ENCODE measurements at regions not wholly inside any gene's neighbourhood (a gene's known extent, or its start where the extent isn't known, plus 50 kb on each side); places are given as distances from the start of the nearest gene placed in this dataset.

DNA sequence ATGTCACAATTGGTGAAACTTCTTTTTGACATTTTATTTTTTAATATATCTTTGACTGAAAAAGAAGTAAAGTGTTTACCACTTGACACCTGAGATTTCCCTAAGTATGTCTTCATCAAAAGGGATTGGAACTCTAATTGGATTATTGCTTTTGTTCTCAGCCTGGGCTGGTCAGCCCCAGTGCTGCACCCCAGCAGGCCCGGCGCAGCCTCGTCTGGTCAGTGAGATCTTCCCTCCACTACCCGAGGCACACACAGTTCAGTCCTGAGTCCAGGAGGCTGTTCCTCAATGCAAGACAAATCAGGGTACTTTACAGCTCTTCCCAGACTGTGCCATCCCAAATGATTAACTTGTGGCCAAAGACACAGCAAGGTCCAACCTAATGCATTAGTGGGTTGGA, 146.9 kb upstream of the SEMA6D start:
- in situ Hi-C loops (cut with HindIII; ENCODE audit: low pct_unique_long_range_greater_than_20kb, low sequenced_read_pairs) (no loop called here), intact Hi-C loops (cut with micrococcal nuclease; ENCODE audit: unreplicated experiment) (no loop called here)
- Histone ChIP-seq H3K27me3 (ENCODE audit: control insufficient read depth, insufficient read depth, low read length) (no peaks in the 10 kb centered on the region), H3K9me3 (ENCODE audit: control insufficient read depth, insufficient read depth, low read depth, low read length) (no peaks in the 10 kb centered on the region), H3K4me3 (ENCODE audit: low read depth in 2 of 2, low read length in 2 of 2) (no peak overlapping the region), H3K27ac (ENCODE audit: low read length) (no peak overlapping the region), H3K36me3 (ENCODE audit: control insufficient read depth, insufficient read depth, low read length) (no peaks in the 10 kb centered on the region), H3K4me1 (ENCODE audit: control insufficient read depth, insufficient read depth, low read length) (no peaks in the 10 kb centered on the region)
- CTCF ChIA-PET = no interaction called here
- DNase-seq (ENCODE audit: low read depth, low spot score) (no peak), ATAC-seq (no peak)
- no TSS peak for BruUV-seq (replicated peaks)
- TF ChIP-seq SIN3A (IDR thresholded peaks at IDR 0.05; ENCODE audit: borderline replicate concordance, insufficient read depth, low read depth, low read length) (no peak), REST (IDR thresholded peaks at IDR 0.05; ENCODE audit: insufficient read depth in 1 of 2, low read depth in 2 of 2, low read length in 1 of 2) (no peak), POLR2AphosphoS5 (IDR thresholded peaks at IDR 0.05; ENCODE audit: low read depth, low read length) (no peak), TCF7L2 (IDR thresholded peaks at IDR 0.05; ENCODE audit: low read depth, low read length) (no peak)
- POLR2A ChIA-PET = no interaction called here

GRCh38 chr15:47570881-47571640, 146.2 kb upstream of the SEMA6D start:
- Histone ChIP-seq H3K36me3 (ENCODE audit: control insufficient read depth, insufficient read depth, low read length) (no peaks in the 10 kb centered on the region), H3K27me3 (ENCODE audit: control insufficient read depth, insufficient read depth, low read length) (no peaks in the 10 kb centered on the region), H3K9me3 (ENCODE audit: control insufficient read depth, insufficient read depth, low read depth, low read length) (no peaks in the 10 kb centered on the region), H3K4me1 (ENCODE audit: control insufficient read depth, insufficient read depth, low read length) (no peaks in the 10 kb centered on the region), H3K4me3 (ENCODE audit: low read depth in 2 of 2, low read length in 2 of 2) (no peak overlapping the region), H3K27ac (ENCODE audit: low read length) (no peak overlapping the region)
- intact Hi-C loops (cut with micrococcal nuclease; ENCODE audit: unreplicated experiment) = no loop called here
- ChIA-PET POLR2A (no interaction called here), CTCF (no interaction called here)
- in situ Hi-C loops (cut with HindIII; ENCODE audit: low pct_unique_long_range_greater_than_20kb, low sequenced_read_pairs) = no loop called here
- BruUV-seq (replicated peaks) = no TSS peak
- DNase-seq (ENCODE audit: low read depth, low spot score) (no peak), ATAC-seq (no peak)
- TF ChIP-seq CTCF (IDR thresholded peaks at IDR 0.05) = no peak
- TF ChIP-seq TCF7L2 (IDR thresholded peaks at IDR 0.05; ENCODE audit: low read depth, low read length) = no peak
- TF ChIP-seq REST (IDR thresholded peaks at IDR 0.05; ENCODE audit: insufficient read depth in 1 of 2, low read depth in 2 of 2, low read length in 1 of 2) = no peak
- TF ChIP-seq POLR2AphosphoS5 (IDR thresholded peaks at IDR 0.05; ENCODE audit: low read depth, low read length) = no peak
- no peak for TF ChIP-seq SIN3A (IDR thresholded peaks at IDR 0.05; ENCODE audit: borderline replicate concordance, insufficient read depth, low read depth, low read length)
